ENCODE measurements at regions not wholly inside any gene's neighbourhood (a gene's known extent, or its start where the extent isn't known, plus 50 kb on each side); places are given as distances from the start of the nearest gene placed in this dataset.
"Not testable (repeated sequence)": the region's sequence is repeated elsewhere in the genome, so short reads cannot be mapped to it uniquely, and the experiment has no call there.

DNA sequence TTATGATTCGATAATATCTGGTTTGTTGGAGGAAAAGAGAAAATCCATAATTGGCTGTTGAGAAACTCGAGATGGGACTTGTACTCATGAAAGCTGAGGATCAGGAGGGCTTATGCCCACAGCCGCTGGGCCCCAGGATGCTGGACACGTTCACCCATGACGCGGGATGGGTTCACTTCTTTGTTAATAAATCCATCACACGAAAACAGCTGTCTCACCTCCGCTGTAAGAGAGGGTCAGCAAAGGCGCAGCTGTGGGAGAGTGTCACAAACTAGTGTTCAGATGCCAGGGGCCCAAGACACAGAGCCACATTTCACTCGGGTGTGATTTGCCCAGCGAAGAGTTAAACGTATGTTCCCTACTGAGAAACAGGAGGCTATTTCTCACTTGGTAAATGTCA, 315.1 kb downstream of the THBS2 start:
- no peak for DNase-seq (ENCODE audit: low spot score)

GRCh38 chr6:168937054-168937453, 316.6 kb downstream of the THBS2 start:
- no peak for DNase-seq (ENCODE audit: low spot score)

DNA sequence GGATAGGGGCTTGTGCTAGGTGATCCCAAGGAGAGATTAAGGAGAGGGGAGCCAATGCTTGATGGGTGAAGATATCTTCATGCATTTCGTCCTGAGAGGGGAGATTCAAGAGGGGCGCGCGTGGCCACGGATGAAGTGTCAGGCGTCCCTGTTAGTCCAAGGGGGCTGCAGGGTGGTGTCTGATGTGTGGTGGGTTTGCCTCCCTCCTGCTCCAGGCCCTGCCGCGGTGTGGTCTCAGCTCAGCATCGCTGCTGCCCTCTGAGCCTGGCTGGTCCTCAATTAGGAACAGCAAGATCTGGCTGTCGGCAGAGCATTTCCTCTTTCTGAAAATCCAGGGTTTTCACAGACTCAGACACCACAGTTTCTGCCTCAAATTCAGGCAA, 318.0 kb downstream of the THBS2 start:
- no peak for DNase-seq (ENCODE audit: low spot score)

GRCh38 chr6:168934660-168935627, 318.7 kb downstream of the THBS2 start:
- no peak for DNase-seq (ENCODE audit: low spot score)

- DNase-seq (ENCODE audit: low spot score) = not testable (repeated sequence)
Measured at GRCh38 chr6:168932171-168932570, 321.5 kb downstream of the THBS2 start.

GRCh38 chr6:168931072-168931471, 322.6 kb downstream of the THBS2 start:
- not testable (repeated sequence) for DNase-seq (ENCODE audit: low spot score)

GRCh38 chr6:168929871-168930450, 323.7 kb downstream of the THBS2 start:
- DNase-seq (ENCODE audit: low spot score) = no peak

- DNase-seq (ENCODE audit: low spot score) = no peak
Measured at GRCh38 chr6:168928012-168928411, 325.6 kb downstream of the THBS2 start.

- no peak for DNase-seq (ENCODE audit: low spot score)
Measured at GRCh38 chr6:168927026-168927425, 326.6 kb downstream of the THBS2 start.

GRCh38 chr6:168926306-168926705, 327.3 kb downstream of the THBS2 start:
- DNase-seq (ENCODE audit: low spot score) = no peak

GRCh38 chr6:168925671-168926070, 328.0 kb downstream of the THBS2 start:
- DNase-seq (ENCODE audit: low spot score) = no peak

GRCh38 chr6:168923171-168923570, 330.5 kb downstream of the THBS2 start:
- DNase-seq (ENCODE audit: low spot score) = no peak

GRCh38 chr6:168922436-168922835, 331.2 kb downstream of the THBS2 start:
- no peak for DNase-seq (ENCODE audit: low spot score)

DNA sequence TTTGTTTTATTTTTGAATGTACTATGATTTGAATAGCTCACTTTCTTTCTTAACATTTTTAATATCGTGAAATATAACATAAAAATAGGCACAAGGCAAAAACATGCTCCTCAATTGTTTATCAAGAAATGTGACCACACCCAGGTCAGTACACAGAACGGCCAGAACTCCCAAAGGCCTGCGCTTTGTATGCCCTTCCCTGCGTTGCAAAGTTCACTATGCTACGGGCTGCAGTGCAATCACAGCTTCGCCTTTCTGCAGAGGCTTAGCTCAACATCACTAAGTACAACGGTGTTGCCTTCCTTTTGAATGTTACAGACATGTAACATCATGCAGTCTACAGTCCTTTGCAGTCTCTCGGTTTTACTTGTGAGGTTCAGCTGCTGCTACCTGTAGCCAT, 333.4 kb downstream of the THBS2 start:
- DNase-seq (ENCODE audit: low spot score) = no peak

DNA sequence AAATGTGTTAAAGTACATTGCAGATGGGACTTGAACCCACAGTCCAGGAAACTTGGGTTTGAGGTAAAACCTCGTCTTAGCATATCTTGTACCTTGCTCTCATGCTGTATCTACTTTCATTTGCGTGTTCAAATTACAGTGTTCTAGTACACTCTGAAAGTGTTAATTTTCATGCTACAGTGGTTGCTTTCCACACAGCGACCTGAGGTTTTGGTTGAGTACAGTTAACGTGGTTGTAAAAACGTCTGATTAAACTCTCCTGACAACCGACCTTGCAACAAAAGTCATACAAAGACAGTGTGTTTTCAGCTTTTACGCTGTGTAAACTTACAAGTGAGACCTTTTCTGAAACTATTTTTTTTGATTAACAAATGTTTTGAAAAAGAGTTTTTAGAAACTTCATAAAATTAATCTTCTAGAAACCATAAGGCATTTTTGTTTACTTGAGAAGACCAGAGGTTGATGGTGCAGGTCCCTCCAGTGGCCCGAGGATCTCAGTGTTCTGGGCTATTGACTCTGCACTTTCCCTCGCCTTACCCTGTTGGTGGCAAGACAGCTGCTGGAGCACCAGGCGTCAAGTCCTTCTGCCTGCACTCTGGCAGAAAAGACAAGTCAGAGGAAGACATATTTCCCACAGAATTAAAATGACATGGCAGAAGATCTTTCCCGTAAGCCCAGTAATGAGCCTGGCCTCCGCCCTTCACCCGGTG, 334.0 kb downstream of the THBS2 start:
- no peak for DNase-seq (ENCODE audit: low spot score)

DNA sequence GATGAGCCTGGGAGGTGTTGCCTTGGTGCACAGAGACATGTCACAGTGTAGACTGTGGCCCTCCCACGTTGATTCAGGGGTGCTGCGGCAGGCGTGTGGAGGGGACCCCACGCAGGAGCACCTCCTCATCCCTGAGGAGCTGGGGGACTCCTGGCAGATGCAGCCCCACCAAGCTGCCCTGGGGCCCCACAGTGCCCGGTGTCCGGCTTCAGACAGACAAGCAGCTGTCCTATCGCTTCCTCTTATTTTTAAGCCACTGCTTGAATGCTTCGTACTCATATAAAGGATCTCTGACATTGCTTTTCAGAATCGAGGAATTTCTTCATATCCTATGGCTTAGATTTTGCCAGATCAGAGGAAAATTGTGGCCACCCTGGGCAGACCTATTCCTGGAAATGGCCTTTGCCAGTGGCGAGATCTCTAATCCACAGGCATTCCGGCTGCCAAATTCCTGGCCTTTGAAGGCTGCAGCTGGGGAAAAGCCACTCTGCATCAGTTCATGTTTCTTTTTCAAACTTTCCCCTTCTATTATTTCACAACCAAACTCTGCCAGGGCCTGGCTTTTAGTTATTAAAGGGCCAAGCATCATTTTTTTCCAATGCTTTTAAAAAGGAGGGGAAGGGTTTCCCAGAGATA, 337.0 kb downstream of the THBS2 start:
- DNase-seq (ENCODE audit: low spot score) = no peak

GRCh38 chr6:168915855-168916254, 337.8 kb downstream of the THBS2 start:
- no peak for DNase-seq (ENCODE audit: low spot score)

DNA sequence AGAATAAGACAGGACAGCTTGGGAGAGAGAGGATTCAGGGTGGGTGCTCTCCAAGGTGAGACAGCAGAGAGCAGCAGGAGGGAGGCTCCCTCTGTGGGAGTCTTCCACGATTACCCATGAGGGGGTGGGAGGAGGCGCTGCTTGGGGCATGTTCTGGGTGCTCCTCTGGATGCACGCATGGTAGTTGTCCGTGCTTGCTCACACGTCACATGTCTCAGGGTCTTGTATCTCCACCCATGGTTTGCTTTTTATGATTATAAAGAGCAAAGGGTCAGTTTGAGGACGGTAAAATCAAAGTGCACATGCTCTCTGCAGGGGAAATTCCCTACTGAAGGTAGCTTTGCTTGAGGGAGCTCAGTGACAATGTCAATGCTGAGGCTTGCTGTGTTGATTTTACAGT, 338.4 kb downstream of the THBS2 start:
- DNase-seq (ENCODE audit: low spot score) = no peak

DNA sequence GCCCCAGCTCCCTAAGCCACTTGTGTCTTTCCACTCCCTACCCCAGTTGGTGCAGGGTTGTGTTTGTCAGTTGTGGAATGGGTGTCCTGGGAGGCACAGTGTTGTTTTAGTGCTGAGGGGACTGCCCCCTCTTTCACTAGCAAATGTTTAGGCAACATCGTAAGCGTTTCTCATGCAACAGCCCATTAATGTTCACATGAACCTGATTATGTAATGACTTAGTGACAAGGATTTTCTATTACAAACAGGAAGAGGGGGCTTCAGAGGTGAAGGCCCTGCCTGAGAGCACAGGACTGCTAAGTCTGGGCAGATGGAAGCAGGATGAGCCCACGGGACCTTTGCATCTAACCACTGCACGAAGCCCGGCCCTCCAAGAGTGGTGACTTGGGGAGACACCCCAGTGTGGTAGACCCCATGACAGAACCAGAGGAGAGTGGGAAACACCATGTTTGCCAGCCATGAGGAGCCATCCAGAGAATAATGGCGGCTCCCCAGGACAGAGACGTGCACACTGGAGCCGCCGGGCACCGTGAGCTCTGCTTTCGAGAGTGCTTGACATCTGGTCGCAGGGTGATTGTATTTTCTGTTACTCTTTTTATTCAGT, 339.7 kb downstream of the THBS2 start:
- DNase-seq (ENCODE audit: low spot score) = no peak

GRCh38 chr6:168913231-168913865, 340.3 kb downstream of the THBS2 start:
- not testable (repeated sequence) for DNase-seq (ENCODE audit: low spot score)

- no peak for DNase-seq (ENCODE audit: low spot score)
Measured at GRCh38 chr6:168909288-168909687, 344.4 kb downstream of the THBS2 start.
